Activated CD4-positive, alpha-beta T cell treated with anti-CD3 and anti-CD28 coated beads, Interleukin-2, amount 10 ng/mL, durations not matched to agents 7 days and 5 days (primary cell): ENCODE measurements at regions not wholly inside any gene's neighbourhood (a gene's known extent, or its start where the extent isn't known, plus 50 kb on each side); places are given as distances from the start of the nearest gene placed in this dataset.

Experiments
- CTCF ChIA-PET: fragments of 350-600 bp; sonication (Branson Sonifier 250); formaldehyde crosslinking; loops from one replicate; lab custom pipeline; 2021; ENCODE audit warnings: antibody characterized with exemption; lab: Charles Lee
- POLR2A ChIA-PET: fragments of 350-600 bp; sonication (Branson Sonifier 250); formaldehyde crosslinking; loops from one replicate; lab custom pipeline; 2021; ENCODE audit warnings: antibody characterized with exemption; lab: Charles Lee
- DNase-seq: peaks from one replicate; pipeline ENCODE4 v3.0.0-alpha.2; 2020
- H3K27ac Mint-ChIP-seq: one replicate; pipeline ENCODE4 v1.8.0; 2021; ENCODE audit warnings: mild to moderate bottlenecking, moderate library complexity, mixed read lengths
- H3K27me3 Mint-ChIP-seq: one replicate; pipeline ENCODE4 v1.8.0; 2021; ENCODE audit warnings: mixed read lengths
- H3K36me3 Mint-ChIP-seq: one replicate; pipeline ENCODE4 v1.8.0; 2021; ENCODE audit warnings: low read depth, mixed read lengths
- H3K4me1 Mint-ChIP-seq: one replicate; pipeline ENCODE4 v1.8.0; 2021; ENCODE audit warnings: mixed read lengths
- H3K4me3 Mint-ChIP-seq: one replicate; pipeline ENCODE4 v1.8.0; 2021; ENCODE audit warnings: mild to moderate bottlenecking, moderate library complexity, mixed read lengths
- H3K9me3 Mint-ChIP-seq: one replicate; pipeline ENCODE4 v1.8.0; 2021; ENCODE audit warnings: mixed read lengths

DNA sequence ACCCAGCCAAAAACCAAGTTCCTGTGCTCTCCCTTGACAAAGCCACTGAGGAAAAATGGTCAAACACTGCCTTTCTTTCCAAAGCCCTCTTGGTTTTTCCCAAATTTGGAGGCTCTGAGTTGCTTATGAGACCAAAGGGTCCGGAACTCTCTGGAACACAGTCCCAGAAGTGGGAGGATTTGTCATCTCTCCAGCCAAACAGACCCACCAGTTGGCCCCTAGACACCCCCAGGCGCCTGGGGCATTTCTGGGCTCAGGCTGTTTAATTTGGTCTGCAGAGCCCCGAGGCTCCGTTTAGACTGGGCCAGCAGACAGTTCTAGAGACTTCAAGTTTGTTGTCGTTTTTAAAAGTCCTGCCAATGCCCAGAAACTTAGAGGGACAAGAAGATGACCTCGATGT, 239.1 kb downstream of the SEC14L1 start:
- no peak overlapping the region for H3K4me3 Mint-ChIP-seq
- peaks cover 65% of the 10 kb centered on the region for H3K36me3 Mint-ChIP-seq
- DNase-seq: no peak
- ChIA-PET CTCF (interaction anchor here (1.3 kb wide), 1 partner anchor 9 kb away, joined by 4 read pairs; no protein-coding TSS in a partner anchor), POLR2A (no interaction called here)
- peaks cover 96% of the 10 kb centered on the region for H3K4me1 Mint-ChIP-seq
- H3K27me3 Mint-ChIP-seq: no peaks in the 10 kb centered on the region
- H3K27ac Mint-ChIP-seq: no peak overlapping the region
- H3K9me3 Mint-ChIP-seq: no peaks in the 10 kb centered on the region

DNA sequence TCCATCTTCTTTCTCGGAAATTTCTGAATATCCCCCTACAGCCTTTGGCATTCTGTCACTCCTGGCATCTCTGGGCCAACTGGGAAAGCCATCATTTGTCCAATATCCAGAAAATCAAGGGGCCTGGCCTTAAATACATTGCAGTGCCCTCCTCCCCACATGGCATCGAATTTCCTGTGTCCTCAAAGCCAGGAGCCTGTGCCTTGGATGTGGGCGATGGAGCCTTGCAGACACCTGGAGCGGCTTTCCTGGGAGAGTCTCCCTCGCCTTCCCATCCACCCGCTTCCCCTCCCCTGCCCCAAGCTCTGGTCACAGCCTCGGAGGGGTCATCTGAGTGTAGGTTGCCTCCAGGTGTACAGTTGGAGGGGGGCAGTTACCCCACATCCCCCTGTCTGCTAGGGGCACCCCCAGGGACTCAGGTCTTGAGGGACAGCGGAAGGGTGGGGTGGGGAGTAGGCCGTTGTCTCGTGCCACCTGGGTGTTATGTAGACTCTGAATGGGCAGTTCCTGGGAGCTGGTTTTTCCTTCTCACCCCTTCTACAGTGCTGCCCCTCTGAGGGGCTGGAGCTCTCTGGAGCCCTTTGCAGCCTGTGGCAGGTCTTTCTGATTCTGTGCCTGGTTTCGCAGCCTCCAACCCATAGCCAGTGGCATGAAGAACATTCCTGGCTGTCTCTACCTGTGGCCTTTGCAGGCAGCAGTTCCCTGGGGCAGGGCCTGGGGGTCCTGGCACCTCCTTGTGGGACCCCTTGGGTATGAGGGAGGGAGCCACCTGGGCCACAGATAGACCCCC, 239.8 kb downstream of the SEC14L1 start:
- no peak overlapping the region for H3K27ac Mint-ChIP-seq
- POLR2A ChIA-PET: no interaction called here
- peaks cover 59% of the 10 kb centered on the region for H3K36me3 Mint-ChIP-seq
- H3K4me1 Mint-ChIP-seq: peaks cover 91% of the 10 kb centered on the region
- no peak for DNase-seq
- CTCF ChIA-PET: interaction anchor here (1.3 to 1.8 kb wide), 2 partner anchors 8 to 49 kb away, joined by 4 to 5 read pairs; no protein-coding TSS in a partner anchor
- H3K4me3 Mint-ChIP-seq: no peak overlapping the region
- no peaks in the 10 kb centered on the region for H3K9me3 Mint-ChIP-seq
- H3K27me3 Mint-ChIP-seq: no peaks in the 10 kb centered on the region

DNA sequence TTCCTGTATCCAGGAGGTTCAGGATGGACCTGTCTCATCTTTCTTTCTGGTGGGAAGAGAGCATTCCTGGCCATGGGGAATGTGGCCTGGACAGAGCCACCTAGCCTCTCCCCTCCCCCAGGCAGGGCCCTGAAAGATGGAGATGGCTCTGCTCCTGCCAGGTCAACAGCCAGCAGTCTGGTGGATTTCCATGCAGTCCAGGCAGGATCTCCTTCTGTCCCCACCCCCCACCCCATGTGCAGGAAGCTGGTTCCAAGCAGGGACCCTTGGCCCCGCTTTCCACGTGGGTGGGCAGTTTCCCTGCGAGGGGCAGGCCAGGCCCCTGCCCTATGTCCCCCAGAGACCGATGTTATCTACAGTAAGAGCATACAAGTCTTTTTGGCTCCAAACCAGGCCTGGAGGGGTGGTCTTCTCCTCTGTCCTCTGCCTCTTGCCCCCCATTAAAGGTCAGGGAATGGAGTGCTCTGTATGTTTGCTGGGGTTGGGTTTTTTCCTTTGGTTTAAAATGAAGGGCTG, 240.5 kb downstream of the SEC14L1 start:
- no peak for DNase-seq
- CTCF ChIA-PET: interaction anchor here (0.6 to 1.8 kb wide), 3 partner anchors 8 to 48 kb away, joined by 4 to 5 read pairs (median 4); no protein-coding TSS in a partner anchor
- Mint-ChIP-seq H3K36me3 (peaks cover 56% of the 10 kb centered on the region), H3K9me3 (no peaks in the 10 kb centered on the region), H3K4me3 (peak overlapping the region; percentile 57), H3K27me3 (no peaks in the 10 kb centered on the region), H3K27ac (peak overlapping the region; percentile 78), H3K4me1 (peaks cover 90% of the 10 kb centered on the region)
- POLR2A ChIA-PET: no interaction called here

- POLR2A ChIA-PET: no interaction called here
- DNase-seq: no peak
- Mint-ChIP-seq H3K36me3 (peaks cover 55% of the 10 kb centered on the region), H3K27me3 (no peaks in the 10 kb centered on the region), H3K27ac (peak overlapping the region; percentile 78), H3K4me1 (peaks cover 90% of the 10 kb centered on the region), H3K4me3 (peak overlapping the region; percentile 57), H3K9me3 (no peaks in the 10 kb centered on the region)
- CTCF ChIA-PET: interaction anchor here (0.6 to 1.8 kb wide), 3 partner anchors 19 to 48 kb away, joined by 4 to 9 read pairs (median 5); no protein-coding TSS in a partner anchor
Measured at GRCh38 chr17:77381731-77382130, 241.0 kb downstream of the SEC14L1 start.

- Mint-ChIP-seq H3K4me3 (peak overlapping the region; percentile 57), H3K36me3 (peaks cover 57% of the 10 kb centered on the region), H3K4me1 (peaks cover 90% of the 10 kb centered on the region), H3K27me3 (no peaks in the 10 kb centered on the region), H3K9me3 (no peaks in the 10 kb centered on the region), H3K27ac (peak overlapping the region; percentile 78)
- peak; percentile 82 for DNase-seq
- ChIA-PET CTCF (interaction anchor here (0.6 to 1.8 kb wide), 7 partner anchors 12 to 515 kb away, joined by 3 to 9 read pairs (median 5); no protein-coding TSS in a partner anchor), POLR2A (interaction anchor here (0.6 kb wide), 2 partner anchors 51 to 1318 kb away, joined by 3 to 5 read pairs; no protein-coding TSS in a partner anchor)
Measured at GRCh38 chr17:77382356-77382911, 241.7 kb downstream of the SEC14L1 start.

DNA sequence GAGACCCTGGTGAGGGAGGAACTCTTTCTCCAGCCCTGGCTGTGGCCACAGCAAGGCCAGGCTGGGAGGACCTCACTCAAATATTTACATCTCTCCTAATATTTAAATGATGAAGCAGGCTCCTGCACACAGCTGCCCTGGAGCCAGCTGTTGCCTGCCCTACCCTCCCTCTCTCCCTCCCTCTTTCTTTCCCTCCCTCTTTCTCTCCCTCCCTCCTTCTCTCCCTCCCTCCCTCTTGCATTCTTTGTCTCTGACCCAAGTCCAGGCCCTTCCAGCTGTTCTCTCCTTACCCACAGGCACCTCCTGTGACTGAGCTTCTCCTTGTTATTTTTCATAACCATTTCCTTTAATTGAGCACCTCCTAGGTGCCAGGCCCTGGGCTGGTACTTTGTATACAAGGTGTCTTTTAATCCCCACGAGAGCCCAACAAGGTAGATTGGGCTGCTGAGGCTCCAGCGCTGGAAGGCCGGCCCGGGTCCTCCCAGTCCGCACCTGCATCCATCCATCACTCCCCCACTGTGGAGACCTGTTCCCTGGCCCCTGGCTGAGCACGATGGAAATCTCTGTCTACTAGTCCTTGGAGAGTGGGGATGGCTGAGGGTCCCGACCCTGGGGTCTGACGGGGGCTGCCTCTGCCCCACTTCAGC, 242.3 kb downstream of the SEC14L1 start:
- H3K4me3 Mint-ChIP-seq: peak overlapping the region; percentile 57

DNA sequence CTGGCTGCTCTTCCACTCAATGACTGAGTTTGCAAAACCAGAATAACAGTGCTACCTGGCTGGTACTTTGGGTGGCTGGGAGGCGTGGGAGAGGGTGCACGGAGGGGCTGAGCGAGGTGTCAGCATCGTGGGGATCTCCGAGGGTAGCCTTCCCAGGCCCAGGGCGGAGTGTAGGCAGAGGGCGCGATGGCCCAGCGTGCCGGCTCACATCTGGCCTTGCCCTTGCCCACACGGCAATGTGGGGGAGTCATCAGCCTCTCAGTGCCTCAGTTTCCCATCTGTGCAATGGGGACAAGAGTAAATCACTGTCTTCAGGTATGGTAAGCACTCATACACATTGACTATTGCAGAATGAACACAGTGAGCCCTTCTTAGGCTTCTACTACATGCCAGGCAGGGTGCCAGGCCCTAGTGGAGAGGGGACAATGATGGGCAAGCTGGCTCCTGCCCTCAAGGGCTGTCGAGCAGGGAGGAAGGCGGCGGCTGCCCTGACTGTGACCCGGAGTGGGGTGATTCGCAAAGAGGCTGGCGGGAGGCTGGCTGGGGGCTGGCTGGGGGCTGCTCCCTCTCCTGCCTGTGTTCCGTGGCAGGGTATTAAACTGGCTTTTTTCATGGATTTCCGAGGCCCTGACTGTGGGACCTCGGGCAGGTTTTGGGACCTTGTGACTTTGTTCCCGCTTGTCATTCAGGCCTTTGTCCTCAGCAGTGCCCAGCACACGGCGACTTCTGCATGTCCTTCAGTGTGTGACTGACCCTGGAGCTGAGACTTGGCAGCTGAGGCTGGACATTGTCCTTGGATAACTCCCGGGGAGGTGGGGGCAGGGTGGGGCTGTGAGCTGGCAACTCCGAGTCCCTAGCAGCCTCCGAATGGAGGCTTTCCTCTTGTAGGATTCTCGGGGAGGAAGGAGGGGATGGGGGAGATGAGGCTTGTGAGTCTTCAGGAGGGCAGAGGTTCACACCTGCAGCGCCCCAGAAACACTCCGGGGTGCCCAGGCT, 243.1 kb downstream of the SEC14L1 start:
- ChIA-PET CTCF (interaction anchor here (1.0 to 1.6 kb wide), 3 partner anchors 14 to 55 kb away, joined by 3 to 6 read pairs (median 5); no protein-coding TSS in a partner anchor), POLR2A (no interaction called here)
- no peak for DNase-seq
- no peaks in the 10 kb centered on the region for H3K27me3 Mint-ChIP-seq
- peak overlapping the region; percentile 66 for H3K27ac Mint-ChIP-seq
- H3K36me3 Mint-ChIP-seq: peaks cover 50% of the 10 kb centered on the region
- H3K4me1 Mint-ChIP-seq: peaks cover 90% of the 10 kb centered on the region
- H3K4me3 Mint-ChIP-seq: no peak overlapping the region
- H3K9me3 Mint-ChIP-seq: no peaks in the 10 kb centered on the region

More for the DNA sequence above, 242.3 kb downstream of the SEC14L1 start:
- POLR2A ChIA-PET: interaction anchor here (0.6 kb wide), 1 partner anchor 51 kb away, joined by 5 read pairs; no protein-coding TSS in a partner anchor
- peaks cover 52% of the 10 kb centered on the region for H3K36me3 Mint-ChIP-seq
- CTCF ChIA-PET: interaction anchor here (0.6 to 1.6 kb wide), 5 partner anchors 13 to 62 kb away, joined by 3 to 9 read pairs (median 5); no protein-coding TSS in a partner anchor
- no peaks in the 10 kb centered on the region for H3K9me3 Mint-ChIP-seq
- no peaks in the 10 kb centered on the region for H3K27me3 Mint-ChIP-seq
- DNase-seq: no peak
- H3K4me1 Mint-ChIP-seq: peaks cover 90% of the 10 kb centered on the region
- H3K27ac Mint-ChIP-seq: peak overlapping the region; percentile 78

- no peaks in the 10 kb centered on the region for H3K27me3 Mint-ChIP-seq
- peaks cover 89% of the 10 kb centered on the region for H3K4me1 Mint-ChIP-seq
- CTCF ChIA-PET: interaction anchor here (1.0 to 1.2 kb wide), 3 partner anchors 10 to 55 kb away, joined by 3 to 4 read pairs (median 3); no protein-coding TSS in a partner anchor
- POLR2A ChIA-PET: no interaction called here
- H3K27ac Mint-ChIP-seq: peak overlapping the region; percentile 25
- no peak for DNase-seq
- peaks cover 50% of the 10 kb centered on the region for H3K36me3 Mint-ChIP-seq
- H3K4me3 Mint-ChIP-seq: no peak overlapping the region
- H3K9me3 Mint-ChIP-seq: no peaks in the 10 kb centered on the region
Measured at GRCh38 chr17:77385750-77386501, 245.2 kb downstream of the SEC14L1 start.

DNA sequence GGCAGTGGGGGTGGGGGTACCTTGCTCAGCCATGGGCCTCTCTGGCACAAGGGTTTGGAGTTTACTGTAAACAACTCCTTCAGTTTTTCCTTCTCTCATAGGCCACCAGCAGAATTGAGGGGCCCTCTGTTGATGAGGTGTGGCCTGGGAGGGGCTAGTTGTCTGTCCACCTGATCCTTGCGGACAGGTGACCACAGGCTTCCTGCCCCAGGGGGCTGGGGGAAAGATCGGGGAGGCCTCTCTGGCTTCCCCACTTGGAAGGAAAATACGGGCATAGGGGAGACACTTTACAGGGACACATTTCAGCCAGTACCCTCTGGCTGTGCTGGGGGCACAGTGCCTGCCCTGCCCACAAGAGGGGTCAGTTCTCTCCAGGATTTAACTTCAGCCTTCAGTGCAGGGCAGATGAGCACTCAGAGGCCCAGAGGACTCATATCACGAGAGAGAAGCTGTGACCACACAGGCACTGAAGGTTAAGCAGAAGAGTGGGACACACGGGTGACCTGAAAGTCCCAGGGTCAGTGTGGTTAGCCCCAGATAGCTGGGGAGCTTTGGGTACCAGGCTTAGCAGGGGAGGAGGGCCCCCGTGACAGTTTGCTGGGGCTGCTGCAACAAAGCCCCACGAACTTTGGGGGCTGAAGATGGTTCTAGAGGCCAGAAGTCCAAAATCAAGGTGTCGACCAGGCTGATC, 245.9 kb downstream of the SEC14L1 start:
- ChIA-PET POLR2A (no interaction called here), CTCF (interaction anchor here (0.9 to 1.5 kb wide), 6 partner anchors 10 to 115 kb away, joined by 3 to 4 read pairs (median 3); no protein-coding TSS in a partner anchor)
- Mint-ChIP-seq H3K27ac (peak overlapping the region; percentile 60), H3K4me1 (peaks cover 89% of the 10 kb centered on the region), H3K4me3 (no peak overlapping the region), H3K36me3 (peaks cover 54% of the 10 kb centered on the region), H3K27me3 (no peaks in the 10 kb centered on the region), H3K9me3 (no peaks in the 10 kb centered on the region)
- DNase-seq: no peak

DNA sequence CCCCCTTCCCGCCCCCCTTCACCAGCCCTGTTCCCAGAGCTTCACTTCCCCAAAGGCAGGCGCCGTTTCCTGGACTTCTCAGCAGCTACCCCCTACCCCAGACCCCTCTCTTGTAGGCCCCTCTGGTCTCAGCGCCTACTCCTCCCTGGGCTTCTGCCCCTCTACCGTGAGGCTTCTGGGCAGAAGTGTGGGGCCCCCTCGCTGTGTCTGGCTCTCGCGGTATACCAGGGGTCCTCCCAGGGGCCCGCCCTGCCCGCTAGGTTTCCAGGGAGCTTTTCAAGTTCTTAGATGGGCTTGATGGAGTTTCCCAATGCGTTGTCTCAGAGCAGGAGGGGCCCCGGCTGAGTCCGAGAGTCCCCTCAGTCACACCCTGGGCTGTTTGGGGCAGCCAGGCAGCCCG, 247.1 kb downstream of the SEC14L1 start:
- POLR2A ChIA-PET: no interaction called here
- Mint-ChIP-seq H3K9me3 (no peaks in the 10 kb centered on the region), H3K27ac (peak overlapping the region; percentile 75), H3K36me3 (peaks cover 64% of the 10 kb centered on the region), H3K27me3 (no peaks in the 10 kb centered on the region), H3K4me3 (no peak overlapping the region), H3K4me1 (peaks cover 89% of the 10 kb centered on the region)
- CTCF ChIA-PET: interaction anchor here (0.7 to 3.2 kb wide), 4 partner anchors 13 to 114 kb away, joined by 3 to 16 read pairs (median 3); no protein-coding TSS in a partner anchor
- DNase-seq: no peak
